ENCODE measurements at regions not wholly inside any gene's neighbourhood (a gene's known extent, or its start where the extent isn't known, plus 50 kb on each side); places are given as distances from the start of the nearest gene placed in this dataset.

- DNase-seq, result no peak
Measured at GRCh38 chr1:200248541-200248940, 161.3 kb downstream of the ZNF281 start.

GRCh38 chr1:200247518-200247917, 162.3 kb downstream of the ZNF281 start:
- no peak for DNase-seq

DNA sequence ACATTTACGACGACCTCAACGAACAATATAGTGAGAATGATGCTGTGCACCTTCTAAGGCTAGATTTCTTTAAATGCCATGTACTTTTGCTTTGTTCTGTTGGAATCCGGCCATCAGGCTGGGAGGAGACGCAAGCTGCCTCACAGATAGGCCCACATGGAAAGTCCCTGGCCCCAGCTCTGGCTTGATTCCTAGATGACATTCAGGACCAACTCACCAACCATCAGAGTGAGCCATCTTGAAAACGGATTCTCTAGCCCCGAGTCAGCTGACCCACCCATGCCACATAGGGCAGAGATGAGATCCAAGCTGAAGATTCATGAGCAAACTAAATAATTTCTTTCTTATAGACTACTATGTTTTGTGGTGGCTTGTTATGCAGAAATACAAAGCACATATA, 164.4 kb downstream of the ZNF281 start:
- no peak for DNase-seq

- no peak for DNase-seq
Measured at GRCh38 chr1:200243042-200243437, 166.8 kb downstream of the ZNF281 start.

GRCh38 chr1:200242110-200243041, 167.5 kb downstream of the ZNF281 start:
- DNase-seq, result no peak

- no peak for DNase-seq
Measured at GRCh38 chr1:200240656-200241055, 169.2 kb downstream of the ZNF281 start.

GRCh38 chr1:200238311-200238710, 171.5 kb downstream of the ZNF281 start:
- DNase-seq, result no peak

- DNase-seq, result no peak
Measured at GRCh38 chr1:200237066-200237465, 172.8 kb downstream of the ZNF281 start.

DNA sequence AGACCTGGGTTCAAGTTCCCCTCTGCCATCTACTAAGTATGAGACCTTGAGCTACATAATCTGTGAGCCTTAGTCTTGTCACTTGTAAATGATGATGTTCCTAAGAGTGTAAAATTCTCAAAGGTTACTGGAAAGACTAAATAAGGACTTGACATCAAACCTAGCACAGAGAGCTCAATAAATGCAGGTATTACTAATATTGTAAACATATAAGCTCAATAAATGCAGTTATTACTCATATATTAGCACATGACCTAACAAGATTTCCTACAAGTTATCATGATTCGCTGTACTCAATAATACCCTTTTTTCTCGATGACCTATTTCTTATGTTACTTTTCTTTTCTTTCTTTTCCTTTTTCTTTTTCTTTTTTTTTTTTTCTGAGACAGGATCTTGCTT, 174.9 kb downstream of the ZNF281 start:
- no peak for DNase-seq

DNA sequence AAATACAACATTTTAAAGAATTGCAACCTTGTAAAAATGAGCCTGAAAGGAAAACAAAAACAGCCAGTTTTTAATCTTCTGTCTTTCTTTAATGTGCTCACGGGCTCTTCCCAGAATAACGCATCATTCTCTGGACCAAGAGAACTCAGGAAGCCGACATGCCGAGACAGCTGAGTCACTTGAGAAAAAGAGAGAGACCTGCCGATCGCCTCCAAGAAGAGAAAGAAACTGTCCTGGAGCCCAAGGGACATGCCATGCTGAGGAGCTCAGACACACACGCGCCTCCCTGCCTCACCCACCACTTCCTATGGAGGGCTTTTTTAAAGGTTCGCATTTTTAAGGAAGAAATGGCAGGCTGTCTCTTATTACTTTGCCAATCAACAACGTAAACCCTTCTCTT, 176.4 kb downstream of the ZNF281 start:
- DNase-seq, result no peak

DNA sequence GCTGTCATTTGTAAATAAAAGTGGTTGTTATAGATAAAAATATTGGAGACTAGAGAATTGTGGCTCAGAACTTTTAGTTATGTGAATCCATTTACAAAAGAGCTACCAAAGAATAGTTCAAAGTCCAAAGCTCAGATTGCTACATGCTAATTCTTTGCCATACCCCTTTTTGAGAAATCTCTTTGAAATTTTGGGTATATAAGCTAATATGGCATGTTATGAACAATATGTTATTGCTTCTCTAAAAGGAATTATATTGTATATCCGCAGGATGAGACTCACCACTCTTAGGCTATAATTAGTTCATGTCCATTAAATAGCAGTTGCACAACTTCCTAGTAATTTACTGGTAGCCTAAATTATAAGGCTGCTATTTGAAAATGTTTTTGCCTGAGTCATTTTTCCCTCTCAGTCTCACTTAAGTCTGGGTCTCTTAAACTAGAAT, 178.0 kb downstream of the ZNF281 start:
- no peak for DNase-seq

- no peak for DNase-seq
Measured at GRCh38 chr1:200230671-200231070, 179.2 kb downstream of the ZNF281 start.

DNA sequence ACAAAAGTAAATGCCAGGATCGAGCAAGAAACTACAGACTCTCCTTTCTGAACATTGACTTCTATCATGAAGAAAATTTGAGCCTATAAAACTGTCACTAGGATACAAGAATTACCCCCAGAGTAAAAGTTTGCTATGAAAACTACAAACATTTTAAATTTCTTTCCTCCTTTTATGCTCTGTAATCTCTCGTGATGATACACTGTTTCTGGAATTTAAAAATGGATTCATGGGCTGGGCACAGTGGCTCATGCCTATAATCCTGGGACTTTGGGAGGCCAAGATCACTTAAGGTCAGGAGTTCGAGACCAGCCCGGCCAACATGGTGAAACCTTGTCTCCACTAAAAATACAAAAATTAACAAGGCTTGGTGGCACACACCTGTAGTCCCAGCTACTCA, 181.3 kb downstream of the ZNF281 start:
- no peak for DNase-seq

- no peak for DNase-seq
Measured at GRCh38 chr1:200228081-200228480, 181.8 kb downstream of the ZNF281 start.
